ENCODE measurements at regions not wholly inside any gene's neighbourhood (a gene's known extent, or its start where the extent isn't known, plus 50 kb on each side); places are given as distances from the start of the nearest gene placed in this dataset.
A peak's percentile ranks its signal among the peaks of the same experiment; 100 is the strongest.

DNA sequence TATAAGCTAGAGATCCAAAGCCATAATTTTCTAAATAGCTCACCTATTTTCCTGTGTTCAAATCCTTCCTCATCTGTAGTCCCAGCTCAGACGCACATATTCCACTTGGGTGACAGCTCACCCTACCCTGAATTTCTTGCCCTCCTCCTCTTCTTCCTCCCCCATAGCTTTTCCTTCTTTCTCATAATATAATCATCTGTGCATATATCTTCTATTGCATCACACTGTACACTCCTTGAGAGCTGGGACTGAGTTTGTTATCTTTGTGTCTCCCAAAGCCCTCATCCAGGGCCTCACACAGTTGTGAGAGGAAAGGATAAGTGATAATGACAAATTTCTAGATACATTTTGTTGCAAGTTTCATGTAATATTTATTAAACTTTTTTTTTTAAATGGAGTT, 55.9 kb upstream of the RTN4 start:
- BruUV-seq (replicated peaks): no TSS peak
- H2BK20ac ChIP-seq (ENCODE audit: low read depth, low read length): peak overlapping the region; percentile 75
- peak; percentile 24 for ATAC-seq (ENCODE audit: low read depth)
- peak overlapping the region; percentile 89; the same call in 1 of the 2 replicates for H2AK5ac ChIP-seq (ENCODE audit: low read depth, low read length)
- H3K4me2 ChIP-seq (ENCODE audit: low read depth, low read length): peak overlapping the region; percentile 16; the same call in 1 of the 2 replicates
- CTCF ChIA-PET: interaction anchor here (1.3 to 2.0 kb wide), 3 partner anchors 58 to 206 kb away, joined by 3 to 6 read pairs (median 6); no protein-coding TSS in a partner anchor
- H3K79me1 ChIP-seq (ENCODE audit: low read depth in 1 of 2, low read length in 2 of 2): peaks cover 16 to 33% of the 10 kb centered on the region in 2 experiments
- DNase-seq: peak; percentile 66
- WGBS, 2 experiments (ENCODE audit: extremely low coverage in 2 of 2, insufficient read length in 1 of 2): 17% methylated on average over 1 of the region's 1 CpG; no CpG with 5 or more reads in 1 of the 2 experiments
- H2AFZ ChIP-seq (replicated peaks; ENCODE audit: low read length, poor library complexity): no peak overlapping the region
- no peaks in the 10 kb centered on the region for H4K20me1 ChIP-seq (ENCODE audit: insufficient read depth, low read length)
- 0 out of 4 replicates have a peak overlapping the region, but pooled peaks of 1 of the 2 experiments have one; percentile 26 for H4K8ac ChIP-seq (ENCODE audit: low read depth in 2 of 2, low read length in 2 of 2)
- H3K14ac ChIP-seq (replicated peaks; ENCODE audit: low read depth, low read length): 0 out of 2 replicates have a peak overlapping the region, but pooled peaks have one; percentile 60
- in situ Hi-C loops (cut with MboI; ENCODE audit: low sequenced_read_pairs) (no loop called here), dilution Hi-C loops (cut with HindIII; ENCODE audit: low sequenced_read_pairs, unreplicated experiment) (no loop called here), intact Hi-C loops (cut with micrococcal nuclease) (no loop called here)
- no peak overlapping the region for H3K4me3 ChIP-seq (ENCODE audit: insufficient read depth, low read depth, low read length)
- H3K56ac ChIP-seq (ENCODE audit: extremely low read depth, insufficient read depth, low read length): no peak overlapping the region; the same call in 1 of the 2 replicates
- POLR2A ChIA-PET (ENCODE audit: unreplicated experiment): interaction anchor here (0.9 to 1.3 kb wide), 2 partner anchors 50 to 56 kb away, joined by 3 to 5 read pairs; partner anchors contain the start of gene RTN4
- H4K5ac ChIP-seq (ENCODE audit: low read depth, low read length): no peak overlapping the region
- no peak overlapping the region for H3K18ac ChIP-seq (ENCODE audit: low read depth, low read length)
- peak overlapping the region; percentile 64; the same call in 1 of the 2 replicates for H3K27ac ChIP-seq (ENCODE audit: insufficient read depth, low read length)
- H3K27me3 ChIP-seq (ENCODE audit: control insufficient read depth, insufficient read depth, low read length): no peaks in the 10 kb centered on the region
- H2BK15ac ChIP-seq (ENCODE audit: low read depth, low read length): peak overlapping the region; percentile 48; the same call in 2 of the 3 replicates
- H4K91ac ChIP-seq (ENCODE audit: insufficient read depth, low read depth, low read length): no peak overlapping the region
- H2BK5ac ChIP-seq (ENCODE audit: low read depth, low read length, poor library complexity, severe bottlenecking): peak overlapping the region; percentile 94
- H2BK120ac ChIP-seq (ENCODE audit: low read depth, low read length): peak overlapping the region; percentile 79
- peak overlapping the region; percentile 82 for H3K4ac ChIP-seq (ENCODE audit: low read depth, low read length)
- peaks cover 6% of the 10 kb centered on the region for H3K9me1 ChIP-seq (ENCODE audit: insufficient read depth, low read length)
- peaks cover 24% of the 10 kb centered on the region for H3K4me1 ChIP-seq (ENCODE audit: control insufficient read depth, insufficient read depth, low read length)
- H3K36me3 ChIP-seq (ENCODE audit: control insufficient read depth, insufficient read depth, low read length): no peaks in the 10 kb centered on the region
- no peaks in the 10 kb centered on the region for H3K9me3 ChIP-seq (ENCODE audit: control insufficient read depth, insufficient read depth, low read length)
- TF ChIP-seq CEBPB (IDR thresholded peaks at IDR 0.05; ENCODE audit: low read depth, low read length): peak; percentile 96
- TF ChIP-seq, protein P1, sequence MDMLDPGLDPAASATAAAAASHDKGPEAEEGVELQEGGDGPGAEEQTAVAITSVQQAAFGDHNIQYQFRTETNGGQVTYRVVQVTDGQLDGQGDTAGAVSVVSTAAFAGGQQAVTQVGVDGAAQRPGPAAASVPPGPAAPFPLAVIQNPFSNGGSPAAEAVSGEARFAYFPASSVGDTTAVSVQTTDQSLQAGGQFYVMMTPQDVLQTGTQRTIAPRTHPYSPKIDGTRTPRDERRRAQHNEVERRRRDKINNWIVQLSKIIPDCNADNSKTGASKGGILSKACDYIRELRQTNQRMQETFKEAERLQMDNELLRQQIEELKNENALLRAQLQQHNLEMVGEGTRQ (IDR thresholded peaks at IDR 0.05; ENCODE audit: low read depth, low read length): no peak
- H3K23ac ChIP-seq (ENCODE audit: low read depth, low read length): 0 out of 2 replicates have a peak overlapping the region, but pooled peaks have one; percentile 4
- no peak overlapping the region for H3K9ac ChIP-seq (ENCODE audit: low read depth, low read length)
- H2AK9ac ChIP-seq (replicated peaks; ENCODE audit: low read depth, low read length, poor library complexity): no peak overlapping the region

Measured in IMR-90 (cell line).